HepG2 (cell line): ENCODE measurements at regions not wholly inside any gene's neighbourhood (a gene's known extent, or its start where the extent isn't known, plus 50 kb on each side); places are given as distances from the start of the nearest gene placed in this dataset.

Experiments used
- BRF2 ChIP-seq: sonication (generic); formaldehyde crosslinking; IDR thresholded peaks from 2 replicates; pipeline ENCODE4 v1.8.1; 2022; ENCODE audit warnings: mild to moderate bottlenecking, missing genetic modification reagents
- KLF6 ChIP-seq: IDR thresholded peaks from 2 replicates; pipeline ENCODE4 v1.8.0; 2016; ENCODE audit warnings: missing biosample characterization, missing genetic modification reagents
- ZBTB1 ChIP-seq: sonication (generic); formaldehyde crosslinking; IDR thresholded peaks from 2 replicates; pipeline ENCODE4 v1.4.0; 2020; ENCODE audit warnings: missing genetic modification reagents, borderline replicate concordance
- ZNF274 ChIP-seq: sonication (generic); formaldehyde crosslinking; IDR thresholded peaks from 2 replicates; pipeline ENCODE4 v1.5.1; 2020; ENCODE audit warnings: mild to moderate bottlenecking, missing genetic modification reagents

DNA sequence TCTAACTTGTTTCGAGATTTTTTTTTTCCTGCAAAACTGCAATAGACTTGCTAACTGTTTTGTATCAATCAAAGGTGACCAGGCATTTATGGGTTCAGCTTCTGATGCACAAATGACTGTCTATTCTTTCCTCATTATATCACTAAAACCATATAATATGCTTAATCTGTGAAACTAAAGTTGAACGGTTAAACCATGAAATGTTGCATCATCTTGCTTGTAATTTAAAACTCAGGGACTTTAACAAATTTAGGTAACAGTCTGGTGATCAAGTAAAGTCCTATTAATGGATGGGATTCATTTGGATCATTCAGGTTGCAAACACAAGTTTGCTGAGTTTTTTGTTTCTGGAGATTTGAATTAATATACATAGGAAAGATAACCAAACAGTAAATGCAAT lies 232.0 kb upstream of the LUZP2 start:
- TF ChIP-seq BRF2 = no peak
- no peak for TF ChIP-seq KLF6
- no peak for TF ChIP-seq ZNF274 (CRISPR knock-in tag)
- no peak for TF ChIP-seq ZBTB1 (CRISPR knock-in tag)
